Breast epithelium (tissue), 3 donors: ENCODE measurements at regions not wholly inside any gene's neighbourhood (a gene's known extent, or its start where the extent isn't known, plus 50 kb on each side); places are given as distances from the start of the nearest gene placed in this dataset.

Source experiments
- POLR2A ChIP-seq: fragments of 450-650 bp; IDR thresholded peaks from one replicate; pipeline ENCODE4 v1.6.1; 2016; ENCODE audit warnings: antibody characterized with exemption, mild to moderate bottlenecking, moderate library complexity
- POLR2AphosphoS5 ChIP-seq, 3 donors: sonication (generic); formaldehyde crosslinking; IDR thresholded peaks; one replicate each; pipeline ENCODE4 v1.6.1; 2017; ENCODE audit warnings: antibody characterized with exemption in 3 of 3
- TF ChIP-seq, protein P1 (sequence below), 3 donors: fragments of 450-650 bp; IDR thresholded peaks; one replicate each; pipeline ENCODE4 v1.5.1; 2016 to 2017; ENCODE audit warnings: antibody characterized with exemption in 3 of 3, mild to moderate bottlenecking in 3 of 3, moderate library complexity in 3 of 3

DNA sequence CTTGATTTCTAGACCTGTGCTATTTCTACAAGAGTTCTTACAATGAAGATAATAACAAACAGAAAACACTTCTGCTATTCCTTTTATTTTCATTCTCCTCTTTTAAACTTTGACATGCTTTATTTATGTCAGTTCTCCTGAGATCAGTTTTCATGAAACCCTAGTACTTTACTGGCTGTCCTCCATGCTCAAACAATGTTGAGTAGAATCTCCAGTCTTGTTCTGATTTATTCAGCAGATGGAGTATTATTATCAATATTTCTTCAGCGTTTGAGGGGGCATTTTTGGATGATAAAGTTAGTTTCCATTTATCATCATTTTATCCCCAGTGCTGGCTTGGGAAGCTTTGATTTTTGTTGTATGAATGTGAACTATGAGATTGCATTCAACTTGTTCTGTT lies 85.9 kb upstream of the WARS2 start:
- TF ChIP-seq, protein P1, sequence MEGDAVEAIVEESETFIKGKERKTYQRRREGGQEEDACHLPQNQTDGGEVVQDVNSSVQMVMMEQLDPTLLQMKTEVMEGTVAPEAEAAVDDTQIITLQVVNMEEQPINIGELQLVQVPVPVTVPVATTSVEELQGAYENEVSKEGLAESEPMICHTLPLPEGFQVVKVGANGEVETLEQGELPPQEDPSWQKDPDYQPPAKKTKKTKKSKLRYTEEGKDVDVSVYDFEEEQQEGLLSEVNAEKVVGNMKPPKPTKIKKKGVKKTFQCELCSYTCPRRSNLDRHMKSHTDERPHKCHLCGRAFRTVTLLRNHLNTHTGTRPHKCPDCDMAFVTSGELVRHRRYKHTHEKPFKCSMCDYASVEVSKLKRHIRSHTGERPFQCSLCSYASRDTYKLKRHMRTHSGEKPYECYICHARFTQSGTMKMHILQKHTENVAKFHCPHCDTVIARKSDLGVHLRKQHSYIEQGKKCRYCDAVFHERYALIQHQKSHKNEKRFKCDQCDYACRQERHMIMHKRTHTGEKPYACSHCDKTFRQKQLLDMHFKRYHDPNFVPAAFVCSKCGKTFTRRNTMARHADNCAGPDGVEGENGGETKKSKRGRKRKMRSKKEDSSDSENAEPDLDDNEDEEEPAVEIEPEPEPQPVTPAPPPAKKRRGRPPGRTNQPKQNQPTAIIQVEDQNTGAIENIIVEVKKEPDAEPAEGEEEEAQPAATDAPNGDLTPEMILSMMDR (IDR thresholded peaks at IDR 0.05) = no peak
- no peak for TF ChIP-seq POLR2A
- TF ChIP-seq POLR2AphosphoS5 (IDR thresholded peaks at IDR 0.05) = no peak
